Adipocyte (in vitro differentiated cells): ENCODE measurements at regions not wholly inside any gene's neighbourhood (a gene's known extent, or its start where the extent isn't known, plus 50 kb on each side); places are given as distances from the start of the nearest gene placed in this dataset.
"Not testable (repeated sequence)": the region's sequence is repeated elsewhere in the genome, so short reads cannot be mapped to it uniquely, and the experiment has no call there.

Source experiments
- DNase-seq: peaks from one replicate; pipeline ENCODE4 v3.0.0-alpha.2; 2015; ENCODE audit warnings: low read depth
- H3K27me3 ChIP-seq: replicated peaks from 2 replicates; pipeline ENCODE4 v1.7.0; 2013; ENCODE audit warnings: mild to moderate bottlenecking, low read length, moderate library complexity; ENCODE audit not compliant: control insufficient read depth, insufficient read depth
- H3K36me3 ChIP-seq: 2 replicates; pipeline ENCODE4 v1.7.0; 2013; ENCODE audit warnings: low read length, mild to moderate bottlenecking, moderate library complexity; ENCODE audit not compliant: control insufficient read depth, insufficient read depth, severe bottlenecking
- H3K4me1 ChIP-seq: 2 replicates; pipeline ENCODE4 v1.7.0; 2013; ENCODE audit warnings: mild to moderate bottlenecking, low read length, moderate library complexity; ENCODE audit not compliant: control insufficient read depth, insufficient read depth
- H3K4me3 ChIP-seq: 2 replicates; pipeline ENCODE4 v1.7.0; 2013; ENCODE audit warnings: mild to moderate bottlenecking, low read length, moderate library complexity
- H3K9ac ChIP-seq: 2 replicates; pipeline ENCODE4 v1.7.0; 2013; ENCODE audit warnings: mild to moderate bottlenecking, low read length, moderate library complexity
- H3K9me3 ChIP-seq: 2 replicates; pipeline ENCODE4 v1.7.0; 2013; ENCODE audit warnings: mild to moderate bottlenecking, low read length, moderate library complexity; ENCODE audit not compliant: control insufficient read depth

DNA sequence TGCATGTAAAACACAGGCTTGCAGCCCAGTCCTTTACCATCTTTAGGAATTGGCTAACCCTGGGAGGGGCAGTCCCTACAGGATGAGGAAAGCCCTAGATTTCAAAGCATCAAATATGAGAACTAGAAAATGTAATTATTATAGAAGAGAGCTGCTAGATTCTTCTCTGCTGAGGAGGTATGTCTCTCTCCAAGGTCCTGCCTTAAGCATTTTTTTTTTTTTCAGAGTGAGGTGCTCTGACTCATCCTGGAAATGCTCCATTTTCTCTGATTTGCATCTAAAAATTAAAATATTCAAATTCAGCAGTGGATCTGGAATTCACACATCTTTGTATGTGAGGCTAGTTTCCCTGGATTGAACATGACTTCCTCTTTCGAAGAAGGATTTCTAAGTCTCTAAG lies 149.8 kb downstream of the ZNF648 start:
- peaks cover 1% of the 10 kb centered on the region for H3K27me3 ChIP-seq
- H3K9ac ChIP-seq = no peak overlapping the region
- H3K36me3 ChIP-seq = no peaks in the 10 kb centered on the region
- no peak overlapping the region for H3K4me3 ChIP-seq
- no peak for DNase-seq
- no peaks in the 10 kb centered on the region for H3K9me3 ChIP-seq
- no peaks in the 10 kb centered on the region for H3K4me1 ChIP-seq

DNA sequence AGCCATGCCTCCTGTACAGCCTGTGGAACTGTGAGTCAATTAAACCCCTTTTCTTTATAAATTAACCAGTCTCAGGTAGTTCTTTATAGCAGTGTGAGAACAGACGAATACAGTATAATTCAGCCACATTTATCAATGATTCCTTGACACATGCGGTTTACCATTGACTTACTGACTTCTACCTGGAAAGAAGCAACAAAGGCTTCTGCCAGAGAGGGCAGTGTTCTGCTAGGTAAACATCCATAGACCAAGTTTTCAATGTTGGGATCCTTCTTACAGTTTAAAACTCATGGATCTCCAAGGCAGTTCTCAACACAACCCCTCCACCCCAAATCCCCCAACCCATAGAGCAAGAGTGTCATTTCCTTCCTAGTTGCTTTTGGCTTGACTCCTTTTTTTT lies 150.6 kb downstream of the ZNF648 start:
- Histone ChIP-seq H3K4me1 (no peaks in the 10 kb centered on the region), H3K9ac (no peak overlapping the region), H3K27me3 (peaks cover 3% of the 10 kb centered on the region), H3K9me3 (no peaks in the 10 kb centered on the region), H3K4me3 (no peak overlapping the region), H3K36me3 (no peaks in the 10 kb centered on the region)
- DNase-seq = no peak

DNA sequence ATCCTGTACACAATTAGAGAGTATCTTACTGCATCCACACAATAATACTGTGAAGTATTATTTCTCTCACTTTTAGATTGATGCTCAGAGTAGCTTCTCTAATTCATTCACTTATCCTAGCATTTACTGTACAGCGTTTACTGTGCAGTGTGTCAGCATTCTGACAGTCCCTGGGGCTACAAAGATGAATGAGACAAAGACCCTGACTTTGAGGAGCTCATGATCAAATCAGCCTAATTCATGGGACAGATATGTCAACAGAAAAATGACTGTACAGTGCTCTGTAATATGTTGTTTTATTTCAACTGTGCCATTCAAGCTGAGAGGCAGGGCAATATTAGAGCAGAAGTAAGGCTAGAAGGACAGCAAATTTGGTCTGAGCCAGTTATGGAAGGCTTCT lies 152.5 kb downstream of the ZNF648 start:
- H3K9ac ChIP-seq = no peak overlapping the region
- no peaks in the 10 kb centered on the region for H3K4me1 ChIP-seq
- H3K4me3 ChIP-seq = no peak overlapping the region
- no peak for DNase-seq
- no peaks in the 10 kb centered on the region for H3K36me3 ChIP-seq
- no peaks in the 10 kb centered on the region for H3K9me3 ChIP-seq
- peaks cover 3% of the 10 kb centered on the region for H3K27me3 ChIP-seq

DNA sequence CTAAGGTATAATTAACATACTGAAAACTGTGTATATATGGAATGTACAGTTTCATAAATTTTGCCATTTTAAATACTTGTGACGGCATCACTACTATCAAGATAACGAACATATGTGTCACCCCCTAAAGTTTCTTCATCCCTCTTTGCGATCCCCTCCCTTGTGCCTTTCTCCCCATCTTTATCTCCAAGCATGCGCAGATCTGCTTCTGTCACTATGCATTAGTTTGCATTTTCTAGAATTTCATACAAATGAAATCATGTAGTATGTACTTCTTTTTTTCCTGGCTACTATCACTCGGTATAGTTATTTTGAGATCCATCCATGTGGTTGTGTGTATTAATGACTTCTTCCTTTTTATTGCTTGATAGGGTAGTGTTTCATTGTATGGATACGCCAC lies 154.9 kb downstream of the ZNF648 start:
- no peak overlapping the region for H3K4me3 ChIP-seq

DNA sequence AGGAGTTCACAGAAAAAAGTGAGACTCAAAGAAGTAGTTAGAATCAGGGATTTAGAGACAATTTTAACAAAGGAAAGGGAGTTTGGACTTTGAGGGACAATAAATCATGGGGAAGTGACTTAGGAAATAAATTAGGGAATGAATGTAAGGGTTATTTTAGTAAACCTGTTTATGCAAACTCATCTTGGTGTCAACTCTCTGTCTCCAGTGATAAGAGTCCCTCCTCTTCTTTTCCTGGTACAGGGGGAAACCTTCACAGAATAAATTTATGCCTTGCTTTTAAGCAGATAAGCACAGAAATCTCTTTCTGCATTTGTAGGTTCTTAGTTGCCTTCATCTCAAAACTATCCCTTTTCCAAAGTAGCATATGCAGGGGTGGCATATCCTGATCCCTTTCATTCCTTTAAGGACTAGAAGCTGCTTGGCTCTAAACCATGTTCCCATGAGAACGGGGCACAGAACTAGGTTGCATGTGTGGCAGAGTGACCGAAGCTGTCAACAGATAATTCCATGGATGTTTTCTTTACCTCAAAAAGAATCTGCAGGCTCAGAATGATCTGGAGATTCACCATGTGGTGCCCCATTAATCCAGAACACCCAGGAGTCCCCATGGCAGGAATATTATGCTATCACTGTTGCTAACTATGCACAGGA lies 155.4 kb downstream of the ZNF648 start:
- no peak for DNase-seq

More for the DNA sequence above, 154.9 kb downstream of the ZNF648 start:
- H3K9me3 ChIP-seq = no peaks in the 10 kb centered on the region
- no peak overlapping the region for H3K9ac ChIP-seq
- H3K27me3 ChIP-seq = peaks cover 3% of the 10 kb centered on the region
- H3K36me3 ChIP-seq = no peaks in the 10 kb centered on the region
- H3K4me1 ChIP-seq = no peaks in the 10 kb centered on the region
- DNase-seq = no peak

DNA sequence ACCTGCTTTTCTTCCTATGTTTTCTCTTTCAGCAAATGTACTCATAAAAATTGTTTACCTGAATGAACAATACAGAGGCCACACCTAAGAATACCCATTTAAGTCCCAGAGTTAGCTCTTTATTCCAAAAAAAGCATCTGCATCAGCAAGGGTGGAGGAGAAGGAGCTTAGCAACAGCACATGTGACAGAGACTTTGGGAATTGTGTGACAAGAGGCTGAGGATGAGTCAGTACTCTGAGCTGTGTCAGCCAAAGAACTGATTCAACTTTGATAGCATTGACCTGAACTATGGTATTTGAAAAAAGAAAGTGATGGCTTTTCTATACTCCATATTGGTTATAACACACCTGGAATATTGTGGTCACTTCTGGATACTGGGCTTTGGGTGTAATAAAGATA lies 162.7 kb downstream of the ZNF648 start:
- DNase-seq = no peak
- Histone ChIP-seq H3K4me3 (no peak overlapping the region), H3K9me3 (no peaks in the 10 kb centered on the region), H3K9ac (no peak overlapping the region), H3K27me3 (no peaks in the 10 kb centered on the region), H3K36me3 (no peaks in the 10 kb centered on the region), H3K4me1 (no peaks in the 10 kb centered on the region)

More for the DNA sequence above, 155.4 kb downstream of the ZNF648 start:
- Histone ChIP-seq H3K4me3 (no peak overlapping the region), H3K4me1 (no peaks in the 10 kb centered on the region), H3K36me3 (no peaks in the 10 kb centered on the region), H3K9ac (no peak overlapping the region), H3K27me3 (peaks cover 3% of the 10 kb centered on the region), H3K9me3 (no peaks in the 10 kb centered on the region)

DNA sequence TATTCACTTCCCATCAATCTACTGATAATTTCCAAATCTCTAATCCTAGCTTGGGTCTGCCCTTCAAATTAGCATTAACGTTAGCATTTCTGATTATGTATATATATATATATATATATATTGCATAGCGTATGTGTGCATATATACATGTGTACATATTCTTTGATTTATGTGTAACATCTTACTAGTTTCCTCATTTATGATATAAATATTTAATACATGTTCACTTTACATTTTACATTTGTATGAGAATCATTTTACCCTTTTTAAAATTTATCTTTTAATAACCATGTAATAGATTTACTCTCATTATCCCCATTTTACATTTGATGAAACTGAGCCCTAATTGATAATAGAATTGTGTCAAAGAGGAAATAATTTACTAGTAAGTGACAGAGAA lies 164.7 kb downstream of the ZNF648 start:
- H3K27me3 ChIP-seq = no peaks in the 10 kb centered on the region
- H3K36me3 ChIP-seq = no peaks in the 10 kb centered on the region
- H3K4me1 ChIP-seq = no peaks in the 10 kb centered on the region
- H3K9ac ChIP-seq = no peak overlapping the region
- no peak for DNase-seq
- H3K4me3 ChIP-seq = no peak overlapping the region
- peaks cover 3% of the 10 kb centered on the region for H3K9me3 ChIP-seq

DNA sequence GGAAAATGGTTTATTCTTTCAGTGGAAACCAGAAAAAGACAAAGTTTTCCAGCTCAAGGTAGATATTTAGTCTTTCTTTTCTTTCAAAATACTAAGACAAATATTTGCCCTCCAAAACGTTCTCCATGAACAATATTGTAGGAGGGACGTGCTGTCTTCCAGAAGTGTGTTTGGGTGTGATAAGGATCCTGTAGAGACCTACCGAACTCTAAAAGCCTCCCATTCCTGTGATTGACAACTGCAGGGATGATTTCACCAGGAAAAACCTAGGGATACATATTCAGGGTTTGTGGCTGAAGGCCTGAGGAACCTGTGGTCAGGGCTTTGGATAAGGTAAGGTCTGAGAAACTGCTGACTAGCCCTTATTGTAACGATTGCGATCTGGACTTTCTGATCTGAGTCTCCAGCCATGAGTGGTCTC lies 167.1 kb downstream of the ZNF648 start:
- Histone ChIP-seq H3K27me3 (no peaks in the 10 kb centered on the region), H3K9me3 (peaks cover 3% of the 10 kb centered on the region), H3K4me1 (no peaks in the 10 kb centered on the region), H3K36me3 (no peaks in the 10 kb centered on the region), H3K4me3 (no peak overlapping the region), H3K9ac (no peak overlapping the region)
- no peak for DNase-seq

DNA sequence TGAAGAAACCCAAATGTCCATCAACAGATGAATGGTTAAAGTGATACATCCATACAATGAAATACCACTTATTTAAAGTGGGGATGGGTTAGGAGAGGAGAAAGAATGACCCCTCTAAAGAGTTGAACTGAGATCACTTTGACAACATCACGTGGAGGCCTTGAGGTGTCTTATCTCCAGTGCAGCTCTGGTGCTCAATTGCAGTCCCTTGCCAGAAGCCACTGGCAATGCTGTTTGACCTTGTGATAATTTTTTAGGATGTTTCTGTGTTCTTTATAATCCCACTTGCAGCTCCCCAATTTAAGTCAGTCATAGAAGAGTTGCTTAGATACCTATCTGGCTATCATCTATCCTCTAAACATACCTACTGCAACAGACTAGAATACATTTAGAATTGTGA lies 167.6 kb downstream of the ZNF648 start:
- no peak overlapping the region for H3K4me3 ChIP-seq
- DNase-seq = no peak

DNA sequence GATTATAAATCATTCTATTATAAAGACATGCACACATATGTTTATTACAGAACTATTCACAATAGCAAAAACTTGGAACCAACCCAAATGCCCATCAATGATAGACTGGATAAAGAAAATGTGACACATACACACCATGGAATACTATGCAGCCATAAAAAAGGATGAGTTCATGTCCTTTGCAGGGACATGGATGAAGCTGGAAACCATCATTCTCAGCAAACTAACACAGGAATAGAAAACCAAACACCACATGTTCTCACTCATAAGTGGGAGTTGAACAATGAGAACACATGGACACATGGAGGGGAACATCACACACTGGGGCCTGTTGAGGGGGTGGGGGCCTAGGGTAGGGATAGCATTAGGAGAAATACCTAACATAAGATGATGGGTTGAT lies 168.4 kb downstream of the ZNF648 start:
- not testable (repeated sequence) for H3K36me3 ChIP-seq, H3K27me3 ChIP-seq, DNase-seq, H3K9ac ChIP-seq, H3K4me1 ChIP-seq, H3K9me3 ChIP-seq, H3K4me3 ChIP-seq

More for the DNA sequence above, 167.6 kb downstream of the ZNF648 start:
- H3K4me1 ChIP-seq = no peaks in the 10 kb centered on the region
- no peak overlapping the region for H3K9ac ChIP-seq
- no peaks in the 10 kb centered on the region for H3K27me3 ChIP-seq
- H3K9me3 ChIP-seq = peaks cover 3% of the 10 kb centered on the region
- H3K36me3 ChIP-seq = no peaks in the 10 kb centered on the region

DNA sequence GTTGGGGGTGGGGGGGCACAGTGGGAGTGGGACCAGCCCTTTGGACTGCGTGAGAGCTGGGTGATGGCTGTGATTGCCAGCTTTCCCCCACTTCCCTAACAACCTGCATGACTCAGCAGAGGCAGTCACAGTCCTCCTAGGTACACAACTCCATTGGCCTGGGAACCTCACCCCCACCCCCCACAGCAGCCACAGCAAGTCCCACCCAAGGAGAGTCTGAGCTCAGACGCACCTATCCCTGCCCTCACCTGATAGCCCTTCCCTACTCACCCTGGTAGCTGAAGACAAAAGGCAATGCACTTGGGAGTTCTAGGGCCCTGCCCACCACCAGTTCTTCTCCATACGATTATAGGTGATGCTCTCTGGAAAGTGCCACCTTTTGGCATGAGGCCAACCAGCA lies 188.9 kb downstream of the ZNF648 start:
- no peaks in the 10 kb centered on the region for H3K36me3 ChIP-seq
- H3K4me1 ChIP-seq = no peaks in the 10 kb centered on the region
- no peak overlapping the region for H3K9ac ChIP-seq
- H3K9me3 ChIP-seq = peaks cover 15% of the 10 kb centered on the region
- no peak overlapping the region for H3K4me3 ChIP-seq
- DNase-seq = no peak
- H3K27me3 ChIP-seq = no peaks in the 10 kb centered on the region

DNA sequence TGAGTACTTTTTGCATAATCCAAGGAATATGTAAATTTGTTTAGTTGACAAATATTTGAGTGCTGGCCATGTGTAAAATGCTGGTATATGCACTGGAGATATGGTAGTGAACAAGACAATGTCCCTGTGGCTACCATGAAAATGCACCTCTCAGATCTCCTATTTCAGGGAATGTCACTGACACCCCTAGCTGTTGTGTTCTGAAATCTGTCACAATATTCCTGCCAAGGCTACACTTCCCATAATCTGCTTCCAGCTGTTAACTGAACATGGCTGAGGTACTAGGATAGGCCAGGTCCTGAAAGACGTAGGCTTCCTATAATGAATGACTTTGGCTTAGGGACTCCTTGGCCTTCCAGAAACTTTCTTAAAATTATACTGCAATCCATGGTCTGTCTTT lies 197.8 kb downstream of the ZNF648 start:
- Histone ChIP-seq H3K4me1 (no peaks in the 10 kb centered on the region), H3K9me3 (peaks cover 18% of the 10 kb centered on the region), H3K36me3 (no peaks in the 10 kb centered on the region), H3K4me3 (no peak overlapping the region), H3K9ac (no peak overlapping the region), H3K27me3 (no peaks in the 10 kb centered on the region)
- no peak for DNase-seq
